Activated T-helper 2 cell treated with anti-CD3 and anti-CD28 coated beads, Interferon-gamma antibody, Interleukin-2, Interleukin-4, amounts not matched to agents 10 μg/mL and 5 μg/mL and 100 μg/mL, durations not matched to agents 14 hours and 24 hours and 36 hours (primary cell): ENCODE measurements at regions not wholly inside any gene's neighbourhood (a gene's known extent, or its start where the extent isn't known, plus 50 kb on each side); places are given as distances from the start of the nearest gene placed in this dataset.
"Not testable (repeated sequence)": the region's sequence is repeated elsewhere in the genome, so short reads cannot be mapped to it uniquely, and the experiment has no call there.

ENCODE experiments used
- DNase-seq: peaks from one replicate; pipeline ENCODE4 v3.0.0; 2021; ENCODE audit warnings: low spot score
- H3K27ac Mint-ChIP-seq: one replicate; pipeline ENCODE4 v1.8.0; 2021; ENCODE audit warnings: mixed read lengths
- H3K27me3 Mint-ChIP-seq: one replicate; pipeline ENCODE4 v1.8.0; 2021; ENCODE audit warnings: low read depth, mixed read lengths
- H3K36me3 Mint-ChIP-seq: one replicate; pipeline ENCODE4 v1.8.0; 2021; ENCODE audit warnings: low read depth, mixed read lengths
- H3K4me1 Mint-ChIP-seq: one replicate; pipeline ENCODE4 v1.8.0; 2021; ENCODE audit warnings: low read depth, mixed read lengths
- H3K4me3 Mint-ChIP-seq: one replicate; pipeline ENCODE4 v1.8.0; 2021; ENCODE audit warnings: low read depth, mild to moderate bottlenecking, moderate library complexity, mixed read lengths
- H3K9me3 Mint-ChIP-seq: one replicate; pipeline ENCODE4 v1.8.0; 2021; ENCODE audit warnings: mixed read lengths
- intact Hi-C: fragments of 100-400 bp; cut with micrococcal nuclease; formaldehyde crosslinking; loops from one replicate; pipeline ENCODE4 v1.15.1; 2023

DNA sequence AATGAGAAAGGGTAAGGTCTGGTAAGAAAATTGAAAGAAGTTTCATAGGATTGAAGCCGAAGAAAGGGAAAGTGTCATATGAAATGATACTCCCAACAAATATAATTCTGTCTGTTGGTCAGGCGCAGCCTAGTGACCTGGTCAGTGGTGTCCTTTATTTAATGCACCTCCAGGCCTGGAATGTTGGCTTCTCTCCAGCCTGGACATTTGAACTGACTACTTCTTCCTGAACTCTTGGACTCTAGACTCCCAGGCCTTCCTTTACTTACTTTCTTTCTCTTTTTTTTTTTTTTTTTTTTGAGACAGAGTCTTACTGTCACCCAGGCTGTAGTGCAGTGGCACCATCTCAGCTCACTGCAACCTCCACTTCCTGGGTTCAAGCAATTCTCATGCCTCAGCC lies 1381.5 kb upstream of the WWC1 start:
- Mint-ChIP-seq H3K36me3 (no peaks in the 10 kb centered on the region), H3K9me3 (peaks cover 16% of the 10 kb centered on the region), H3K4me1 (no peaks in the 10 kb centered on the region), H3K4me3 (no peak overlapping the region), H3K27ac (no peak overlapping the region), H3K27me3 (no peaks in the 10 kb centered on the region)
- intact Hi-C loops = no loop called here
- no peak for DNase-seq

DNA sequence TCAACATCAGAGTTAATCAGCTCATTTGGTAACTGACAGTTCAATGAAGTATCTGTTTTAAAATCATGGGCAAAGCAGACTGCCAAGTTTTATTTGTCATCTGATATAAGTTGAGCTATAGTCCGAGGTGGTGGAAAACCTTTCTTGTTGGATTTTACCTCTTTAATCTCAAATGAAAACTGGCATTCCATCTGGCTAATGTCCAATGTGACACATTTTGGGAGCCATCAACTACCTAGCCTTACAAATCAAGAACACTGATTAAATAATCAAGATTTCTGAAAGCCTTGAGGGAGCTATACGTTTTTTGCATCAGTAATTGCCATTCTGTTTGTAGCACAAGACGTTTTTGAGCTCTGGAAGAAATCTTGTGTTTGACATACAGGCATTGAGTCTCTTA lies 1380.5 kb upstream of the WWC1 start:
- no peak overlapping the region for H3K4me3 Mint-ChIP-seq
- H3K27ac Mint-ChIP-seq = no peak overlapping the region
- DNase-seq = no peak
- H3K27me3 Mint-ChIP-seq = no peaks in the 10 kb centered on the region
- H3K36me3 Mint-ChIP-seq = no peaks in the 10 kb centered on the region
- H3K4me1 Mint-ChIP-seq = no peaks in the 10 kb centered on the region
- intact Hi-C loops = no loop called here
- H3K9me3 Mint-ChIP-seq = peaks cover 17% of the 10 kb centered on the region

DNA sequence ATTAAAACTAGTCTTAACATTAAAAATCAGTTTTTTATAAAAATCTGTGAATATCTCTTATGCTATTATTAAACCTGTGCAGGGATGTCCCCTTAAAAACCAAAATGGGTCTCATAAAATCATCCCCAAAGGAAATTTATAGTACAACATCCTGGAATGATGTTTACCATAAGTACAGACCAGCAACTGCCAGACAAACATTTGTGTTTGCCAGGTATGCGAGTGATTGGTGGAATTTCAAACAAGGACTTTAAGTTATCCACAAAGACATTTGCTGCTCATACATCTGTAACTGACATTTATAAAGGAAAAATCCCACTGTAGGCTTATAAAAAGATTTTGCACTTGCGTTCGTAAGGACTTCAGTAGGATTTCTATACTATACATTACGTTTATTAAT lies 1375.4 kb upstream of the WWC1 start:
- Mint-ChIP-seq H3K4me3 (no peak overlapping the region), H3K27me3 (no peaks in the 10 kb centered on the region), H3K36me3 (no peaks in the 10 kb centered on the region), H3K9me3 (peaks cover 28% of the 10 kb centered on the region), H3K27ac (no peak overlapping the region), H3K4me1 (no peaks in the 10 kb centered on the region)
- intact Hi-C loops = no loop called here
- no peak for DNase-seq

DNA sequence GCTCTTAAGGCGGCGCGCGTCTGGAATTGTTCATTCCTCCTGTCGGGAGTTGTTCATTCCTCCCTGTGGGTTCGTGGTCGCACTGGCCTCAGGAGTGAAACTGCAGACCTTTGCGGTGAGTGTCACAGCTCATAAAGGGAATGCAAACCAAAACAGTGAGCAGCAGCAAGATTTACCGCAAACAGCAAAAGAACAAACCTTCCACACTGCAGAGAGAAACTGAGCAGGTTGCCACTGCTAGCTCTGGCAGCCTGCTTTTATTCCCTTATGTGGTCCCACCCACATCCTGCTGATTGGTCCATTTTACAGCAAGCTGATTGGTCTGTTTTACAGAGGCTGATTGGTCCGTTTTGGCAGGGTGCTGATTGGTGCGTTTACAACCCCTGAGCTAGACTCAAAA lies 1365.3 kb upstream of the WWC1 start:
- Mint-ChIP-seq H3K4me3 (no peak overlapping the region), H3K27me3 (no peaks in the 10 kb centered on the region), H3K36me3 (no peaks in the 10 kb centered on the region), H3K27ac (no peak overlapping the region), H3K9me3 (peaks cover 51% of the 10 kb centered on the region), H3K4me1 (no peaks in the 10 kb centered on the region)
- no peak for DNase-seq
- intact Hi-C loops = no loop called here

DNA sequence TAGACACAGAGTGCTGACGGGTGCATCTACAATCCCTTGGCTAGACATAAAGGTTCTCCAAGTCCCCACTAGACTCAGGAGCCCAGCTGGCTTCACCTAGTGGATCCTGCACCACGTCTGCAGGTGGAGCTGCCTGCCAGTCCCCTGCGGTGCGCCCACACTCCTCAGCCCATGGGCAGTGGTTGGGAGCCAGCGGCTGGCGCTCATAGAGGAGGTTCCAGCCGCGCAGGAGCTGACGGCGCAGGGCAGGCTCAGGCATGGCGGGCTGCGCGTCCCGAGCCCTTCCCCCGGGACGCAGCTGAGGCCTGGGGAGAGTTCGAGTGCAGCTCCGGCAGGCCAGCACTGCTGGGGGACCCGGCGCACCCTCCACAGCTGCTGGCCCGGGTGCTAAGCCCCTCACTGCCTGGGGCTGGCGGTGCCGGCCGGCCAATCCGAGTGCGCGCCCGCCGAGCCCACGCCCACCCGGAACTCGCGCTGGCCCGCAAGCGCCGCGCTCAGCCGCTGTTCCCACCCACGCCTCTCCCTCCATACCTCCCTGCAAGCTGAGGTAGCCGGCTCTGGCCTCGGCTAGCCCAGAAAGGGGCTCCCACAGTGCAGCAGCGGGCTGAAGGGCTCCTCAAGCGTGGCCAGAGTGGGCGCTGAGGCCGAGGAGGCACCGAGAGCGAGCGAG lies 1364.5 kb upstream of the WWC1 start:
- H3K36me3 Mint-ChIP-seq, H3K27me3 Mint-ChIP-seq, H3K4me3 Mint-ChIP-seq: not testable (repeated sequence)

DNA sequence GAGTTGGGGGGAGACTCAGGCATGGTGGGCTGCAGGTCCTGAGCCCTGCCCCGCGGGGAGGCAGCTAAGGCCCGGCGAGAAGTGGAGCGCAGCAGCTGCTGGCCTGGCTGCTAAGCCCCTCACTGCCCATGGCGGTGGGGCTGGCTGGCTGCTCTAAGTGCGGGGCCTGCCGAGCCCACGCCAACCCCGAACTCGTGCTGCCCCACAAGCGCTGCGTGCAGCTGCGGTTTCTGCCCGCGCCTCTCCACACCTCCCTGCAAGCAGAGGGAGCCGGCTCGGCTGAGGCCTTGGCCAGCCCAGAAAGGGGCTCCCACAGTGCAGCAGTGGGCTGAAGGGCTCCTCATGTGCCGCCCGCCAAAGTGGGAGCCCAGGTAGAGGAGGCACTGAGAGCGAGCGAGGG lies 1355.1 kb upstream of the WWC1 start:
- Mint-ChIP-seq H3K27ac (no peak overlapping the region), H3K4me3 (no peak overlapping the region), H3K9me3 (peaks cover 33% of the 10 kb centered on the region), H3K4me1 (no peaks in the 10 kb centered on the region), H3K27me3 (no peaks in the 10 kb centered on the region), H3K36me3 (no peaks in the 10 kb centered on the region)
- no peak for DNase-seq
- intact Hi-C loops = no loop called here

More for the DNA sequence above, 1364.5 kb upstream of the WWC1 start:
- intact Hi-C loops, H3K27ac Mint-ChIP-seq, DNase-seq, H3K4me1 Mint-ChIP-seq: not testable (repeated sequence)
- H3K9me3 Mint-ChIP-seq = peaks cover 54% of the 10 kb centered on the region

DNA sequence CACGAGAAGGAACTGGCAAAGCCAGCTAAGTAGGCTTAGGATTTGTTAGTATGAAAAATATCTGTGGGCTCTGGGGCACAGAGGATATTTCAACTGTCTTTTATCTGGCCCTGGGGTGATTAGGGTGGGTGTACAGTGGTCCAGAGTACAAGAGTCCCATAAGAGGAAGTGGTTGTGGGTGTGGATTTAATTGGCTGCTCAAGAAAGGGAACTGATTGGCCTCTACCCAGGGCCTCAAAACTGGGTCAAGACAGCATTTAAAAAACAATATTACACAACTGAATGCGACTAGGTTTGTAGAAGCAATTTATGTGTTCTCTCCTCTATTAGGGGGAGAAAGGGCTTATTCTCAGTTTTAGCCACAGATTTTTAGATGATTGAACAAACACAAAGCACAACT lies 1353.4 kb upstream of the WWC1 start:
- Mint-ChIP-seq H3K4me3 (no peak overlapping the region), H3K27me3 (no peaks in the 10 kb centered on the region), H3K9me3 (peaks cover 27% of the 10 kb centered on the region), H3K4me1 (no peaks in the 10 kb centered on the region), H3K36me3 (no peaks in the 10 kb centered on the region), H3K27ac (no peak overlapping the region)
- intact Hi-C loops = no loop called here
- DNase-seq = no peak

DNA sequence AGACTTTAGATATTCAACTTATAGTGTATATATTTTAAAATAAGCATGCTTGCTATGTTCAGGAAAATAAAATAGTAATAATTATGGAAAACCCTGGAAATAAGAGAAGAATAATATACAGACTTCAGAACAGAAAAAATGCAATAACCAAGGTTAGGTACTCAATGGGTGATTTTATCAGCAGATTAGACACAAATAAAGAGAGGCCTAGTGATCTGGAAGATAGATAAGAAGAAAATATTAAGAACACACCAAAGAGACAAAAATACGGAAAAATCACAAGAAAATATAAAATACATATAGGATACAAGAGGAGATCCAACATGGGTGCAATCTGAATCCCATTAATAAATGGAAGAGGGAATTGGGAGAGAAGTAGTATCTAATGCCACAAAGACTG lies 1348.5 kb upstream of the WWC1 start:
- intact Hi-C loops = no loop called here
- no peaks in the 10 kb centered on the region for H3K27me3 Mint-ChIP-seq

DNA sequence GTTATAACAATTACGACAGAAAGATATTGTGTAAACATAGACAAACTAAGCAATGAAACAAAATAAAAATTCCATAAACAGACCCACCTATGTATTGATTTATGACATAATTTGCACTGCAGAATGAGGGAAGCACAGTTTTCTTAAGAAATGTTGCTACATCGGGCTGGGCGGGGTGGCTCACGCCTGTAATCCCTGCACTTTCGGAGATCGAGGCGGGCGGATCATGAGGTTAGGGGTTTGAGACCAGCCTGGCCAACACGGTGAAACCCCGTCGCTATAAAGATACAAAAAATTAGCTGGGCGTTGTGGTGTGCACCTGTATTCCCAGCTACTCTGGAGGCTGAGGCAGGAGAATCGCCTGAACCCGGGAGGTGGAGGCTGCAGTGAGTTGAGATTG lies 1344.4 kb upstream of the WWC1 start:
- no peaks in the 10 kb centered on the region for H3K36me3 Mint-ChIP-seq
- DNase-seq = no peak
- H3K4me3 Mint-ChIP-seq = no peak overlapping the region
- no peaks in the 10 kb centered on the region for H3K27me3 Mint-ChIP-seq
- H3K27ac Mint-ChIP-seq = no peak overlapping the region
- intact Hi-C loops = no loop called here
- peaks cover 24% of the 10 kb centered on the region for H3K9me3 Mint-ChIP-seq
- no peaks in the 10 kb centered on the region for H3K4me1 Mint-ChIP-seq

More for the DNA sequence above, 1348.5 kb upstream of the WWC1 start:
- H3K27ac Mint-ChIP-seq = no peak overlapping the region
- no peaks in the 10 kb centered on the region for H3K36me3 Mint-ChIP-seq
- H3K4me1 Mint-ChIP-seq = no peaks in the 10 kb centered on the region
- H3K4me3 Mint-ChIP-seq = no peak overlapping the region
- no peak for DNase-seq
- peaks cover 31% of the 10 kb centered on the region for H3K9me3 Mint-ChIP-seq

DNA sequence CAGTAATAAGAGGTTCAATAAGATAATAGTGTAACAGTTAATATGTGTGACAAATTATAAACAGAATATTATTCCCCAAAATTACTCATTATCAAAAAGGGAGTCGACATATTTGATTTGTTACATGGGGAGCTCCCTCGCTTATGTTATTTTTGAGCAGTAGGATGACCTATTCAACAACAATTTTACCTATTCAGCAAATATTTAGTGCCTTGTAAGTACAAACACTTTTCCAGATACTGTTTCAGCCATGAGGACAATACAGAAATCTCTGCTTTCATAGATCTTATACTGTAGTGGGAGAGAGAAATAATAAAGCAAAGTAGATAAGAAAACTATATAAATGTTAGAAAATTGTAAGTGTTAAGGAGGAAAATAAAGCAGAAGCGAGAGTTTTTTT lies 1342.8 kb upstream of the WWC1 start:
- Mint-ChIP-seq H3K36me3 (no peaks in the 10 kb centered on the region), H3K4me1 (no peaks in the 10 kb centered on the region), H3K9me3 (peaks cover 21% of the 10 kb centered on the region), H3K27me3 (no peaks in the 10 kb centered on the region), H3K4me3 (no peak overlapping the region), H3K27ac (no peak overlapping the region)
- intact Hi-C loops = no loop called here
- DNase-seq = no peak

DNA sequence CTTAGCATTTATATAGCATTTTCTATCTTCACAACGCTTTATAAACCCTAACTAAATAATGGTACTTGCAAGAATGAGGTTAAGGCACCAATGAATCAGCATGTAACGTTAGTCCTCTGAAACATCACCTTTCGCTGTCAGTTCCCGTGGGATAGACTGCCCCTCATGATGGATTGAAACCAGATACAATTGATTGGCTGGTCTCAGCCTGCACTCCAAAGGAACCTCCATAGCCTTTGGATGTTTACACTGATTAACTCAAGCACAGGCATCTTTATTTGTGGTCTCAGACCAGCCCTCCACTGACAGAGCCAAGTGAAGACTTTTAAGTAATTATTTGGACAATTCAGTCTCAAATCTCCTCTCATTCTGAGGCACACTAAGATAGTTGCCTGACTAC lies 1339.4 kb upstream of the WWC1 start:
- Mint-ChIP-seq H3K27ac (no peak overlapping the region), H3K4me1 (no peaks in the 10 kb centered on the region)
- intact Hi-C loops = no loop called here

DNA sequence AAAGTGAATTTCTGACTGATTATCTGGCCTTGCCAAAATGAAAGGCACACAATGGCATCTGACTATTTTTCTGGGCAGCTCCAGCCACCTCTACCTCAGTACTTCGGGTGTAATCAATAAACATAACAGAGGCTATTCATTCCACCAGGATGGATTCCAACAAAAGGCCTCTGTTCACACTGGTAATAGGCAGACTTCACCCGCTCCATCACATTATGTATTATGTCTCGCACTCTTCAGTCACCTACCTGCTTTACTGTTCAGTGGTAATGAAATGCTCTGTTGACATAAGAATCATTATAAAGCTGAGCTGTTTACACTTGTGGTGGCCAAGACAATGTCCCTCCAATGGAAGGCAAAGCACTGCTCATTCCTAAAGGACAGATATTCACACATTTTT lies 1333.7 kb upstream of the WWC1 start:
- Mint-ChIP-seq H3K27ac (no peak overlapping the region), H3K4me3 (no peak overlapping the region), H3K36me3 (no peaks in the 10 kb centered on the region), H3K9me3 (peaks cover 17% of the 10 kb centered on the region), H3K4me1 (no peaks in the 10 kb centered on the region), H3K27me3 (no peaks in the 10 kb centered on the region)
- no peak for DNase-seq
- intact Hi-C loops = no loop called here

More for the DNA sequence above, 1339.4 kb upstream of the WWC1 start:
- peaks cover 21% of the 10 kb centered on the region for H3K9me3 Mint-ChIP-seq
- no peaks in the 10 kb centered on the region for H3K27me3 Mint-ChIP-seq
- no peak for DNase-seq
- no peaks in the 10 kb centered on the region for H3K36me3 Mint-ChIP-seq
- no peak overlapping the region for H3K4me3 Mint-ChIP-seq

DNA sequence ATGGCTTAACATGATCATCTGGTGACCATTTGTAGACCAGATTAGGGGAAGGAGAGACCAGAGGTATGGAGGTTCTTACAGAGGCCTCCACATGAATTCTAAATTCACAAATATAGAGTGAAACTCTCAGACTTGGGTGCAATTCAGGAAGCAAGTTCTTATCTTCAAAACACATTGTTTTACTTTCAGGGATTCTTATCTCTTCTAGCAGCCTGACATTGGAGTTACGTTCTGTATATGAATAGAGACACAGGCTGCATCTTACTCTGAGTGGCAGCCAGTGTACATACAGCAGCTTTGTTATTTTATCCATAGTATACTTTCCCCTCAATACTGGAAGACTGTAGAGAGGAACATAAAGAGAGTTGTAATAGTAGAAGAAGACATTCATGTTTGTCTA lies 1331.7 kb upstream of the WWC1 start:
- H3K36me3 Mint-ChIP-seq = no peaks in the 10 kb centered on the region
- intact Hi-C loops = no loop called here

DNA sequence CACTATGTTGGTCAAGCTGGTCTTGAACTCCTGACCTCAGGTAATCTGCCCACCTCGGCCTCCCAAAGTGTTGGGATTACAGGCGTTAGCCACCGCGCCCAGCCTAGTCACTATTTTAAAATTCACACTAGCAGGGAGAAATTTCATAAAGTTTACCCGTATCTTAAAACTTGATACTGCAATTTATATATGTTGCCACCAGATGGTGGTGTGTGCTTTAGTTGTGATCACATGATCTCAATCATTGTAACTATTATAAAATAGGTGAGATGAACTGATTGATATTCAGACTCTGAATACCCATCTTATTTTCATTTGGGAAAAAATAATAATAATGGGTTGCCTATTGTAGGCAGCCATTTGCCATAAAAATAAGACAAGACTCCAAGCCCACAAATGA lies 1330.4 kb upstream of the WWC1 start:
- DNase-seq = no peak
- no peaks in the 10 kb centered on the region for H3K27me3 Mint-ChIP-seq
- H3K36me3 Mint-ChIP-seq = no peaks in the 10 kb centered on the region
- no peak overlapping the region for H3K27ac Mint-ChIP-seq
- peaks cover 29% of the 10 kb centered on the region for H3K9me3 Mint-ChIP-seq
- no peak overlapping the region for H3K4me3 Mint-ChIP-seq
- no peaks in the 10 kb centered on the region for H3K4me1 Mint-ChIP-seq
- intact Hi-C loops = no loop called here

More for the DNA sequence above, 1331.7 kb upstream of the WWC1 start:
- Mint-ChIP-seq H3K9me3 (peaks cover 26% of the 10 kb centered on the region), H3K27me3 (no peaks in the 10 kb centered on the region), H3K4me3 (no peak overlapping the region), H3K27ac (no peak overlapping the region), H3K4me1 (no peaks in the 10 kb centered on the region)
- DNase-seq = no peak
